ENCODE measurements at regions not wholly inside any gene's neighbourhood (a gene's known extent, or its start where the extent isn't known, plus 50 kb on each side); places are given as distances from the start of the nearest gene placed in this dataset.

- no peak for DNase-seq
Observed at GRCh38 chr12:70151993-70152392, 91.2 kb upstream of the CNOT2 start.

- DNase-seq = no peak
Observed at GRCh38 chr12:70154087-70154638, 89.1 kb upstream of the CNOT2 start.

GRCh38 chr12:70154960-70155589 is 88.2 kb upstream of the CNOT2 start:
- DNase-seq = no peak

- no peak for DNase-seq
Observed at GRCh38 chr12:70157099-70157498, 86.1 kb upstream of the CNOT2 start.

- no peak for DNase-seq
Observed at GRCh38 chr12:70165450-70165849, 77.8 kb upstream of the CNOT2 start.

- DNase-seq = no peak
Observed at GRCh38 chr12:70176290-70176689, 66.9 kb upstream of the CNOT2 start.

- DNase-seq = no peak
Observed at GRCh38 chr12:70177631-70178030, 65.6 kb upstream of the CNOT2 start.

- DNase-seq = peak in 3 of 51 donors; percentile 11 to 32 (median 14)
Observed at GRCh38 chr12:70178038-70178437, 65.2 kb upstream of the CNOT2 start.

GRCh38 chr12:70180130-70180529 is 63.1 kb upstream of the CNOT2 start:
- peak in 26 of 51 donors; percentile 0 to 71 (median 13) for DNase-seq

GRCh38 chr12:70185301-70185700 is 57.9 kb upstream of the CNOT2 start:
- DNase-seq = no peak

GRCh38 chr12:70186436-70186835 is 56.8 kb upstream of the CNOT2 start:
- DNase-seq = no peak

GRCh38 chr12:70190262-70191010 is 52.8 kb upstream of the CNOT2 start:
- DNase-seq = no peak
